Right atrium auricular region (tissue), 2 donors: ENCODE measurements at regions not wholly inside any gene's neighbourhood (a gene's known extent, or its start where the extent isn't known, plus 50 kb on each side); places are given as distances from the start of the nearest gene placed in this dataset.

Experiments
- DNase-seq: peaks from one replicate; pipeline ENCODE4 v3.0.0-alpha.2; 2019; ENCODE audit warnings: low spot score
- H3K27ac ChIP-seq, 2 donors: fragments of 200-600 bp; sonication (generic); 1 replicate in 1 of 2; 2 replicates in 1 of 2; pipeline ENCODE4 v1.5.1; 2016 to 2019
- H3K27me3 ChIP-seq, 2 donors: fragments of 200-600 bp; sonication (generic); one replicate each; pipeline versions ENCODE4 v1.5.1 to v1.6.0; 2017 to 2019
- H3K36me3 ChIP-seq: fragments of 200-600 bp; sonication (generic); one replicate; pipeline ENCODE4 v1.5.1; 2016
- H3K4me1 ChIP-seq, 2 donors: fragments of 200-600 bp; sonication (generic); one replicate each; pipeline versions ENCODE4 v1.5.1 to v1.6.0; 2017 to 2019
- H3K4me3 ChIP-seq, 2 donors: fragments of 200-600 bp; sonication (generic); 1 replicate in 1 of 2; 2 replicates in 1 of 2; pipeline ENCODE4 v1.5.1; 2017 to 2019; ENCODE audit warnings: mild to moderate bottlenecking in 1 of 2, moderate library complexity in 1 of 2
- H3K9me3 ChIP-seq, 2 donors: fragments of 200-600 bp; sonication (generic); one replicate each; pipeline ENCODE4 v1.5.1; 2019
- CTCF ChIP-seq, 2 donors: fragments of 200-600 bp; sonication (generic); IDR thresholded peaks; one replicate each; pipeline ENCODE4 v1.5.1; 2019; ENCODE audit warnings: antibody characterized with exemption in 2 of 2

GRCh38 chr1:60973668-60974067 is 108.7 kb upstream of the NFIA start:
- Histone ChIP-seq H3K4me1 (peaks cover 0 to 17% of the 10 kb centered on the region in 2 donors), H3K36me3 (no peaks in the 10 kb centered on the region), H3K4me3 (no peak overlapping the region), H3K27me3 (no peaks in the 10 kb centered on the region), H3K9me3 (no peaks in the 10 kb centered on the region), H3K27ac (no peak overlapping the region)
- no peak for TF ChIP-seq CTCF (IDR thresholded peaks at IDR 0.05)
- DNase-seq: no peak

GRCh38 chr1:60972841-60973364 is 109.5 kb upstream of the NFIA start:
- Histone ChIP-seq H3K27me3 (no peaks in the 10 kb centered on the region), H3K4me3 (no peak overlapping the region), H3K4me1 (peaks cover 0 to 17% of the 10 kb centered on the region in 2 donors), H3K36me3 (no peaks in the 10 kb centered on the region), H3K27ac (no peak overlapping the region), H3K9me3 (no peaks in the 10 kb centered on the region)
- no peak for TF ChIP-seq CTCF (IDR thresholded peaks at IDR 0.05)
- DNase-seq: no peak

- Histone ChIP-seq H3K9me3 (peaks cover 0 to 1% of the 10 kb centered on the region in 2 donors), H3K27me3 (no peaks in the 10 kb centered on the region), H3K4me3 (no peak overlapping the region), H3K4me1 (peaks cover 0 to 17% of the 10 kb centered on the region in 2 donors), H3K27ac (peak overlapping the region; percentile 19 to 23), H3K36me3 (no peaks in the 10 kb centered on the region)
- DNase-seq: no peak
- TF ChIP-seq CTCF (IDR thresholded peaks at IDR 0.05): no peak
These were observed 111.0 kb upstream of the NFIA start for GRCh38 chr1:60971330-60971729.

GRCh38 chr1:60969971-60970509 is 112.3 kb upstream of the NFIA start:
- H3K27ac ChIP-seq: peak overlapping the region; percentile 19 to 32
- H3K4me3 ChIP-seq: no peak overlapping the region
- H3K27me3 ChIP-seq: no peaks in the 10 kb centered on the region
- H3K4me1 ChIP-seq: peaks cover 0 to 17% of the 10 kb centered on the region in 2 donors
- peak; percentile 24 to 73 for TF ChIP-seq CTCF (IDR thresholded peaks at IDR 0.05)
- no peak for DNase-seq
- H3K9me3 ChIP-seq: peaks cover 5 to 14% of the 10 kb centered on the region in 2 donors
- H3K36me3 ChIP-seq: no peaks in the 10 kb centered on the region

GRCh38 chr1:60965280-60965854 is 117.0 kb upstream of the NFIA start:
- Histone ChIP-seq H3K4me1 (peaks cover 0 to 8% of the 10 kb centered on the region in 2 donors), H3K27me3 (no peaks in the 10 kb centered on the region), H3K9me3 (peaks cover 8 to 16% of the 10 kb centered on the region in 2 donors), H3K36me3 (no peaks in the 10 kb centered on the region), H3K4me3 (no peak overlapping the region), H3K27ac (no peak overlapping the region)
- DNase-seq: no peak
- no peak for TF ChIP-seq CTCF (IDR thresholded peaks at IDR 0.05)
